Thymus (tissue), 11 donors: ENCODE measurements at regions not wholly inside any gene's neighbourhood (a gene's known extent, or its start where the extent isn't known, plus 50 kb on each side); places are given as distances from the start of the nearest gene placed in this dataset.
A peak's percentile ranks its signal among the peaks of the same experiment; 100 is the strongest.

Experiments used
- DNase-seq, 9 donors: peaks; one replicate each; pipeline ENCODE4 v3.0.0-alpha.2; 2013; ENCODE audit warnings: low spot score in 9 of 9, low read depth in 6 of 9, missing footprints in 1 of 9
- H3K27ac ChIP-seq, 2 donors: one replicate each; pipeline ENCODE4 v1.5.1; 2013; ENCODE audit warnings: control low read depth in 1 of 2, low read depth in 1 of 2, low read length in 1 of 2, mild to moderate bottlenecking in 1 of 2, moderate library complexity in 1 of 2
- H3K27me3 ChIP-seq, 2 donors: one replicate each; pipeline ENCODE4 v1.5.1; 2013; ENCODE audit warnings: low read length in 1 of 2; ENCODE audit not compliant: control insufficient read depth in 2 of 2, insufficient read depth in 1 of 2
- H3K36me3 ChIP-seq, 2 donors: one replicate each; pipeline ENCODE4 v1.5.1; 2013; ENCODE audit warnings: low read length in 1 of 2, mild to moderate bottlenecking in 1 of 2, moderate library complexity in 1 of 2; ENCODE audit not compliant: control insufficient read depth in 2 of 2, insufficient read depth in 2 of 2
- H3K4me1 ChIP-seq, 2 donors: one replicate each; pipeline ENCODE4 v1.5.1; 2013; ENCODE audit warnings: low read length in 2 of 2; ENCODE audit not compliant: control insufficient read depth in 2 of 2, insufficient read depth in 2 of 2
- H3K4me3 ChIP-seq, 2 donors: one replicate each; pipeline ENCODE4 v1.5.1; 2013; ENCODE audit warnings: low read length in 2 of 2, control low read depth in 1 of 2, mild to moderate bottlenecking in 1 of 2
- H3K9me3 ChIP-seq, 2 donors: one replicate each; pipeline ENCODE4 v1.5.1; 2013; ENCODE audit warnings: low read length in 1 of 2, mild to moderate bottlenecking in 1 of 2; ENCODE audit not compliant: control insufficient read depth in 2 of 2, insufficient read depth in 1 of 2
- WGBS: extraction: QIAGEN DNeasy Blood & Tissue Kit; methylation state at CpG from one replicate; pipeline ENCODE4 v1.1.7; 2013; 5-methylcytosine and 5-hydroxymethylcytosine counted together
- donor health status: healthy.

DNA sequence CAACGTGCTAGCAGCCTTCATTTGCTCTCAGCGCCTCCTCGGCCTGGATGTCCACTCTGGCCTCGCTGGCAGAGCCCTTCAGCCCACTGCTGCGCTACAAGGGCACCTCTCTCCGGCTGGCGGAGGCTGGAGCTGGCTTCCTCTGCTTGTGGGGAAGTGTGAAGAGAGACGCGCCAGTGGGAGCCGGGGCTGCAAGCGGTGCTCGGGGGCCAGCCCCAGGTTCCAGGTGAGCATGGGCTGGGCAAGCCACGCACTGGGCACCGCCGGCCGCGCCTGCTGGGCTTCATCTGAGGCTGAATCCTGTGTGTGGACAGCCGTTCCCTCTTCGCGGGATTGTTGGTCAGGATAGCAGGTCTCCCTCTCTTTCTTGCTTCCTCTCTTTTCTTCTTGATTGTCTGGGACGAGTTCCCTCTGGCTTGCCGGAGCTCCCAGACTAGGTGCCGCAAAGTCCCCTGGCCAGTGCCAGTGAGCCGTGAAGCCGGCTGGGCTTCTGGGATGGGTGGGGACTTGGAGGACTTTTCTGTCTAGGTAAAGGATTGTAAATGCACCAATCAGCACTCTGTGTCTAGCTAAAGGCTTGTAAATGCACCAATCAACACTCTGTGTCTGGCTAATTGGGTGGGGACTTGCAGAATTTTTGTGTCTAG is 165.0 kb downstream of the HEPH start:
- no peaks in the 10 kb centered on the region for H3K27me3 ChIP-seq
- H3K4me1 ChIP-seq = no peaks in the 10 kb centered on the region
- no peak for DNase-seq
- no peaks in the 10 kb centered on the region for H3K36me3 ChIP-seq
- H3K4me3 ChIP-seq = no peak overlapping the region
- WGBS = 94% methylated on average over 25 of the region's 25 CpGs
- H3K9me3 ChIP-seq = peaks cover 0 to 5% of the 10 kb centered on the region in 2 donors
- no peak overlapping the region for H3K27ac ChIP-seq

DNA sequence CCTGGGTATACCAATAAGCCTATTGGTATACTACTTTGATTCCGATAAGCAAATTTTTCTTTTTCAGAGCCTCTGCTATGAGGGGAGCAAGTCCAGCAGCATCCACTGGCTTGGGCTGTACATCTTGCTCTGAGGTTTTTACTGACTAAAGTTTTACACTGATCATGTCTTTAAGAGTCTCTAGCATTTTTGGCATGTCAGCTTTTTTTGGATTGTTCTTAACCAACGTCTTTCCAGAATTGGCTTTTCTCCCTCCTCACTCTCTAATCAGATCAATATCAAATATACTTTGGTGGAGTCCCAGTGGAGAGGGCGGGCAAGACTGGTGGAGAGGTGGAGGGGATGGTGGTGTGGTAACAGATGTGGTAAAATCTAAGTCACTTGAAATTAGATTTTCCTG is 196.8 kb downstream of the HEPH start:
- WGBS = 82% methylated on average over 3 of the region's 3 CpGs
- no peak for DNase-seq
- H3K4me1 ChIP-seq = no peaks in the 10 kb centered on the region
- no peaks in the 10 kb centered on the region for H3K27me3 ChIP-seq
- no peaks in the 10 kb centered on the region for H3K36me3 ChIP-seq
- H3K4me3 ChIP-seq = no peak overlapping the region
- peaks cover 0 to 5% of the 10 kb centered on the region in 2 donors for H3K9me3 ChIP-seq
- no peak overlapping the region for H3K27ac ChIP-seq

DNA sequence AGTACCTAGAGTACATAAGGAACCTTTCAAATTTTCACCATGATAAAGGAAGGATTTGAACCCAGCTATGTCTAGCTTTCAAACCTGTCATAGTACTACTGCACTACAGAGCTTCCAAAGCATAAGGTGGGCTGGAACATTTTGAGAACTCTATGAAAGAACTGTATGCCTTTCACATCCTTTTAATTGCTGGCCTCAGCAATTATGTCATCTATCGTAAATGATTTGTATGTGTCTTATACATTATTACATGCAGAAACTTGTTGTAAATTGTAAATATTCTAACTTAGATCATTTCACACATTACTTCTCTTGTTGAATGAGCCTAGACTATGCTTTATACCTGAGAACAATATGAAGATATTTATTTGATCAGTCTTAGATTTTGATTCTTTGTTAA is 220.7 kb downstream of the HEPH start:
- Histone ChIP-seq H3K36me3 (no peaks in the 10 kb centered on the region), H3K27ac (no peak overlapping the region), H3K4me3 (no peak overlapping the region), H3K27me3 (no peaks in the 10 kb centered on the region), H3K4me1 (no peaks in the 10 kb centered on the region), H3K9me3 (no peaks in the 10 kb centered on the region)
- WGBS = 98% methylated on average over 1 of the region's 1 CpG
- no peak for DNase-seq

DNA sequence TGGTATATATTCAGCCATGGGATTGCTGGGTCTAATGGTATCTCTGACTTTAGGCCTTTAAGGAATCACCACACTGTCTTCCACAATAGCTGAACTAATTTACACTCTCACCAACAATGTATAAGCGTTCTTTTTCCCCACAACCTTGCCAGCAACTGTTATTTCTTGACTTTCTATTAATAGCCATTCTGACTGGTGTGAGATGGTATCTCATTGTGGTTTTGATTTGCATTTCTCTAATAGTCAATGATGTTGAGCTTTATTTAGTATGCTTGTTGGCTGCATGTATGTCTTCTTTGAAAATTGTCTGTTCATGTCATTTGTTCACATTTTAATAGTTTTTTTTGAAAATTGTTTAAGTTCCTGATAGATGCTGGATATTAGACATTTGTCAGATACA is 235.2 kb downstream of the HEPH start:
- H3K36me3 ChIP-seq = no peaks in the 10 kb centered on the region
- no peak overlapping the region for H3K4me3 ChIP-seq
- H3K4me1 ChIP-seq = no peaks in the 10 kb centered on the region
- WGBS = 70% methylated on average over 1 of the region's 1 CpG
- H3K9me3 ChIP-seq = peaks cover 0 to 2% of the 10 kb centered on the region in 2 donors
- H3K27ac ChIP-seq = no peak overlapping the region
- no peak for DNase-seq
- no peaks in the 10 kb centered on the region for H3K27me3 ChIP-seq

DNA sequence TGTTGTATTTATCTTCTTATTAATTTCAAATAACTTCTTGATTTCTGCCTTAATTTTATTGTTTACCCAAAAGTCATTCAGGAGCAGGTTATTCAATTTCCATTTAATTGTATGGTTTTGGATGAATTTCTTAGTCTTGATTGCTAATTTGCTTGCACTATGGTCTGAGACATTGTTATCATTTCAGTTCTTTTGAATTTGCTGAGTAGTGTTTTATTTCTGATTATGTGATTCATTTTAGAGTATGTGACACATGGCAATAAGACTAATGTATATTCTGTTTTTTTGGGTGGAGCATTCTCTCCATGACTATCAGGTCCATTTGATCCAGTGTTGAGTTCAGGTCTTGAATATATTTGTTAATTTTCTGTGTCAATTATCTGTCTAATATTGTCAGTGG is 236.7 kb downstream of the EDA2R start:
- Histone ChIP-seq H3K9me3 (no peaks in the 10 kb centered on the region), H3K4me1 (no peaks in the 10 kb centered on the region), H3K36me3 (no peaks in the 10 kb centered on the region), H3K27me3 (no peaks in the 10 kb centered on the region), H3K4me3 (no peak overlapping the region), H3K27ac (no peak overlapping the region)
- DNase-seq = no peak

DNA sequence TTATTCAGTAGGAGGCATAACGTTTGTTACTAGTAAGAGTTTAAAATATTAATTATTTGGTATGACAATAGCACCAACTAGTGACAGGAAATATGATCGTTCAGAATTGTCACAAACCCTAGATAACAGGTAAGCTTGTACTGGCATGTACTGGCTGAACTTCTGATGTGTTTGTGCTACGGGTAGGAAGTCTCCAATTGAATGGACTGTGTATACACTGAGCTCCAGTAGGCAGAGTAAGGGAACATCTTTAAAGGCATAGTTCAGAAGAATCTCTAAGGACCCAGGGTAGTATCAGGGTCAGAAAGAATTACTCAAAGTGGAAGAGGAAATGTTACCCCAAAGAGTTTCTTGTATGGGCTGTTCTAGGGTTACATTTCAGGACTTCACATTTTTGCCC is 230.4 kb downstream of the EDA2R start:
- 32% methylated on average over 3 of the region's 3 CpGs for WGBS
- Histone ChIP-seq H3K4me1 (no peaks in the 10 kb centered on the region), H3K27ac (no peak overlapping the region), H3K36me3 (no peaks in the 10 kb centered on the region), H3K4me3 (no peak overlapping the region), H3K9me3 (no peaks in the 10 kb centered on the region), H3K27me3 (no peaks in the 10 kb centered on the region)
- DNase-seq = peak in 3 of 9 donors; percentile 0 to 13 (median 2)

DNA sequence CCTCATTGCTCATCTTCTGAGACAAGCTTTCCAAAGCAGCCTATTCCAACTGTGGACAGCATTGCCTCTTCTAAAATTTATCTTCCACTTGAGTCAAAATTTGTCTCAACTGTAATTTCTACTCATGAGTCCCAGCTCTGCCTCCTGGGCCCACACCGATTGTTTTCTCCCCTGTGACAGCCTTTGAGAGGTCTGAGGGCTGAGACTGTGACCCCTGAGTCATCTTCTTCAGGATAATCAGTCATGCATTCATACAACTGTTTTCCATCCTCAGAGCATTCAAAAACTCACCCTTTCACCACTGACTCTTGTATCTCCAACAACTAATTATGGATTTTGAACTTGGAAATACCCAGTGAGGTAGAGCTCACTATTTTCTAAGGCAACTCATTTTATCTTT is 228.1 kb downstream of the EDA2R start:
- H3K9me3 ChIP-seq = no peaks in the 10 kb centered on the region
- H3K4me1 ChIP-seq = no peaks in the 10 kb centered on the region
- H3K27me3 ChIP-seq = no peaks in the 10 kb centered on the region
- no peak for DNase-seq
- 81% methylated on average over 1 of the region's 1 CpG for WGBS
- no peak overlapping the region for H3K4me3 ChIP-seq
- H3K27ac ChIP-seq = no peak overlapping the region
- no peaks in the 10 kb centered on the region for H3K36me3 ChIP-seq
